ENCODE measurements at regions not wholly inside any gene's neighbourhood (a gene's known extent, or its start where the extent isn't known, plus 50 kb on each side); places are given as distances from the start of the nearest gene placed in this dataset.

DNA sequence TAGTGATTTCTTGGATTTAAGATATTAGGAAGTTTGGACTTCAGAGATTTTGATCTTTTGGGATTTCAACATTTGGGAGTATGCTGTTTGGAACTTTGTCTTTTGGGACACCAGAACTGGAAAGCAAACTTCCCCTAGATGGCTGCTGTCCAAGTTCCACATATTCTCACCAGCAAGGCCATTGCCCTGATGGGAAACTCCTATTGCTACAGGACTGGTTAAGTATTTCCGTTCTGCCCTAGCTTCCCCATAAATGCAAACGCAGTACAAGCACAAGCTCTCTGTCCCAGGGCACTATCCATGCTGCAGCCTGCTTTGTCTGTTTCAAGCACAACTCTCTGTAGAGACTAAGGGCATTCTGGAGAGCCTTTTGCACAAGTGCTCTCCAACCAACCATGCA is 79.3 kb upstream of the SLC25A13 start:
- no peak for TF ChIP-seq CTCF (IDR thresholded peaks at IDR 0.05)
- TF ChIP-seq EZH2 (IDR thresholded peaks at IDR 0.05): no peak

Data from neural progenitor cell (in vitro differentiated cells).